COLO829 (cell line): ENCODE measurements at regions not wholly inside any gene's neighbourhood (a gene's known extent, or its start where the extent isn't known, plus 50 kb on each side); places are given as distances from the start of the nearest gene placed in this dataset.
"Not testable (repeated sequence)": the region's sequence is repeated elsewhere in the genome, so short reads cannot be mapped to it uniquely, and the experiment has no call there.

ENCODE experiments used
- DNase-seq: peaks from one replicate; pipeline ENCODE4 v3.0.0; 2012; ENCODE audit warnings: low spot score

DNA sequence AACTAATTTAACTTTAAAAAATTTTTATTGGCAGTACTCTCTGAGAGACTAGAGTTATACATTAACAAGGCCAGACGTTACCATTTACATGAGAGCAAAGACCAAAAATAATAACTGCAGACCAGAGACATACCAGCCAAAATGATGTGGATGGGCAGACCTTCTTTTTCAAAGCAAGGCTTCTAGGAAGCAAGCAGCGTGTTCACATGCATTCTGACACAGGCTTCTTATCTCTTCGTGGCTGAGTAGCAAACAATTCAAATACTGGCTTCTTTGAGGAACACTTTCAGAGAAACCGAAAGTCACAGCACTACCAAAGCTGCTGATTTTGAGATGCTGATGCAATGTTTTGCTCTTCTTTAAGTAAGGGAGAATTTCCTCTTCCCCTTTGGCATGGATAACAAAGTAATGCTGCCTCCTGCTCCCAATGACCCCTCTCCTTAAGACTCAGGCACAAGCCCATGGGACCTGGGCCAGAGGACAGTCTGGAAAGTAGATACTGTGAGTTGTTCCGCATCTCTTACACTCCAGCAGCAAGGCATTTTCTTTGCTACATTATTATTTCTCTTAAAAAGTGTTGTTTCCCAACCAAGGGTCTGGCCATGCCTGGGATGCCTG is 181.9 kb downstream of the MREG start:
- DNase-seq: no peak

- DNase-seq: no peak
These were observed 183.0 kb downstream of the MREG start for GRCh38 chr2:215830304-215830703.

GRCh38 chr2:215829261-215829660 is 184.1 kb downstream of the MREG start:
- no peak for DNase-seq

- peak; percentile 48 for DNase-seq
These were observed 184.7 kb downstream of the MREG start for GRCh38 chr2:215828528-215829184.

- DNase-seq: no peak
These were observed 186.4 kb downstream of the MREG start for GRCh38 chr2:215826838-215827441.

- no peak for DNase-seq
These were observed 187.0 kb downstream of the MREG start for GRCh38 chr2:215826376-215826775.

DNA sequence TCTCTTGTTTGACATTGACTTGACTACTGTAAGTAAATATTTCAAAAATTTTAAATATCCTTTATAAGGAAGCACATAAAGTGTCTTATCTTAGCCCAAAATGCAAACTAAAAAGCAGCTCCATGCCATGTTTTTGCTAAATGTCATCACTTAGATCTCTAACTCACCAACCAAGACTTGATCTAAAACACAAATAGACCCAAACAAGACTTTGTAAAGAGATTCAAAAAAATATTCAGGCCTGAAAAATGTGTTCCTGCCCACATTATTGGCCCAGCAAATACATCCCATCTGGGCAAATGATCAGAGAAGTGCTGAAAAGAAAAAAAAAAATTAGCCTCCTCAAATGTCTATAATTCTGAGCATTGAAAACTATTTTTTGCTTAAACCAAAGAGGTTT is 187.6 kb downstream of the MREG start:
- DNase-seq: no peak

DNA sequence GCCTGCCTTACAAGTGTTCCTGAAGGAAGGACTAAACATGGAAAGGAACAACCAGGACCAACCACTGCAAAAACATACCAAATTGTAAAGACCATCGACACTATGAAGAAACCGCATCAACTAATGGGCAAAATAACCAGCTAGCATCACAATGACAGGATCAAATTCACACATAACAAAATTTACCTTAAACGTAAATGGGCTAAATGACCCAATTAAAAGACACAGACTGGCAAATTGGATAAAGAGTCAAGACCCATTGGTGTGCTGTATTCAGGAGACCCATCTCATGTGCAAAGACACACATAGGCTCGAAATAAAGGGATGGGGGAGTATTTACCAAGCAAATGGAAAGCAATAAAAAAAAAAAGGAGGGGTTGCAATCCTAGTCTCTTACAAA is 192.1 kb downstream of the MREG start:
- not testable (repeated sequence) for DNase-seq

DNA sequence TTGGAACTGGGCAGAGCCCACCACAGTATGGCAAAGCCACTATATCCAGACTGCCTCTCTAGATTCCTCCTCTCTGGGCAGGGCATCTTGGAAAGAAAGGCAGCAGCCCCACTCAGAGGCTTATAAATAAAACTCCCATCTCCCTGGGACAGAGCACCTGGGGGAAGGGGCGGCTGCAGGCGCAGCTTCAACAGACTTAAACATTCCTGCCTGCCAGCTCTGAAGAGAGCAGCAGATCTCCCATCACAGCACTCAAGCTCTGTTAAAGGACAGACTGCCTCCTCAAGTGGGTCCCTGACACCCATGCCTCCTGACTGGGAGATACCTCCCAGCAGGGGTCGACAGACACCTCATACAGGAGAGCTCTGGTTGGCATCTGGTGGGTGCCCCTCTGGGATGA is 193.6 kb downstream of the MREG start:
- DNase-seq: not testable (repeated sequence)

DNA sequence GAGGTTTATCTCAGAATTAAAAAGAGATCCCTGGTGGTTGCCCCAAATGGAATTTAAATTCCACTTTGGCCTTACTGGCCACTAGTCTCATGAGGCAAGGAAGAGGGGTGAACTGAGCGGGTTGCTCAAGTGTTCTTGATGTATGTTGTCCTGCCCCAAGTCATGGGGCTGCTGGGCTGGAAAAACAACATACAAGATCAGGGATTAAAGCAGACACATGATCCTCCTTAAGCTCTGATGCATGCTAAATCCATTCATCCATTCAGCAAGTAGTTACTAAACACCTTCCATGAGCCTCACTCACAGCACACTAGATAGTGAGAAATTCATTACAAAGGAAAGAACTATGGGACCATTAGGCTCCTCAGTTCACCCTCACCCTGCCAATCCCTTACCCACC is 196.3 kb downstream of the MREG start:
- DNase-seq: no peak

GRCh38 chr2:215816424-215816823 is 196.9 kb downstream of the MREG start:
- no peak for DNase-seq

DNA sequence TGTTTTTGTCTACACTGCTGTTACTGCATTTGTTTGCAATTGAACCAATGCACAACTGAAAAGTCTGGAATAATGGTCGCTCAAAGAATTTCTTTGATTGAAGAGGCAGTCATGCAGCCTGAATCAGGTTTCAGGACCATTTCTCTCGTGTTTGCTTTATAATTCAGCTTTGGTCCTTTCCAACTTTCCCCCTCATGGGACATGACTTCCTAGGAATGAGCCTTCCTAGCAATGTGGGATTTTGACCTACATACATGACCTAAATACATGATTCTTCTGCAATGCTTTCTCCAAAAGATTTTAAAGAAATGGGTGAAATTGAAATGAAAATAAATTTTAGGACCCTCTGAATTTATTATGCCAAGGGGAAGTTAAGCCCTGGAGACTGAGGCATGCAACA is 197.4 kb downstream of the MREG start:
- no peak for DNase-seq

GRCh38 chr2:215812966-215813365 is 200.4 kb downstream of the MREG start:
- no peak for DNase-seq

- DNase-seq: no peak
These were observed 201.7 kb downstream of the MREG start for GRCh38 chr2:215811409-215812345.

GRCh38 chr2:215811003-215811402 is 202.3 kb downstream of the MREG start:
- DNase-seq: no peak

- no peak for DNase-seq
These were observed 204.4 kb downstream of the MREG start for GRCh38 chr2:215808996-215809395.

- no peak for DNase-seq
These were observed 205.2 kb downstream of the MREG start for GRCh38 chr2:215808194-215808593.

DNA sequence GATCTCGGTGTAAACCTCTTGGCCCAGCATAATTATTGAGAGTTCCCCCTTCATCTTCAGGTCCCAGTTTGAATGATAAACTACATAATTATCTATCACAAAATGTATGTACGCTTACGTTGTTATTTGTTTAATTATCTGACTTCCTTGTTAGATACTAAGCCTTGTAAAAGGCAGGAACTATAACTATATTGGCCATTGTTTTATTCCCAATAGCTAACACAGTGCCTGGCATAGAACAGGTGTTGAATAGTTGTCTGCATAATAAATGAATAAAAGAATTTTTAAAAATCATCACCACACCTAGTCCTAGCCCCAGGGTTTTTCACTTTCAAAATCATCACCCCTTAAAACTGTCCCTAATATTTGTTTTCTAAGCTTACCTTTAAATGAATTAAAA is 207.9 kb downstream of the MREG start:
- DNase-seq: no peak

- DNase-seq: no peak
These were observed 210.2 kb downstream of the MREG start for GRCh38 chr2:215803150-215803549.

DNA sequence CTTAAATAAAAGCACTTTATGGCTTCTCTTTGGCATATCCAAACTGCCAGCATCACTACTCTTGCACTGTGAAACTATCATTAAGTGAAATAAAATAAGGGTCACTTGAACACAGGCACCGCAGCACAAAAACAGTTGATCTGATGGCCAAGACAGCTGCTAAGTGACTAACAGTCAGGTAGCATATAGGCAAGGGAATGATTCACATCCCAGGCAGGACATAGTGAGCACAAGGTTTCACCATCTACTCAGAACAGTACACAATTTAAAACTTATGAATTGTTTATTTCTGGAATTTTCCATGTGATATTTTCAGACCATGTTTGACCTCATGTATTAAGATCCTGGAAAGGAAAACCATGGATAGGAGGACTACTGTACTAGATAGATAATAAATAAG is 214.2 kb downstream of the MREG start:
- DNase-seq: no peak

- no peak for DNase-seq
These were observed 215.7 kb downstream of the MREG start for GRCh38 chr2:215797676-215798075.

DNA sequence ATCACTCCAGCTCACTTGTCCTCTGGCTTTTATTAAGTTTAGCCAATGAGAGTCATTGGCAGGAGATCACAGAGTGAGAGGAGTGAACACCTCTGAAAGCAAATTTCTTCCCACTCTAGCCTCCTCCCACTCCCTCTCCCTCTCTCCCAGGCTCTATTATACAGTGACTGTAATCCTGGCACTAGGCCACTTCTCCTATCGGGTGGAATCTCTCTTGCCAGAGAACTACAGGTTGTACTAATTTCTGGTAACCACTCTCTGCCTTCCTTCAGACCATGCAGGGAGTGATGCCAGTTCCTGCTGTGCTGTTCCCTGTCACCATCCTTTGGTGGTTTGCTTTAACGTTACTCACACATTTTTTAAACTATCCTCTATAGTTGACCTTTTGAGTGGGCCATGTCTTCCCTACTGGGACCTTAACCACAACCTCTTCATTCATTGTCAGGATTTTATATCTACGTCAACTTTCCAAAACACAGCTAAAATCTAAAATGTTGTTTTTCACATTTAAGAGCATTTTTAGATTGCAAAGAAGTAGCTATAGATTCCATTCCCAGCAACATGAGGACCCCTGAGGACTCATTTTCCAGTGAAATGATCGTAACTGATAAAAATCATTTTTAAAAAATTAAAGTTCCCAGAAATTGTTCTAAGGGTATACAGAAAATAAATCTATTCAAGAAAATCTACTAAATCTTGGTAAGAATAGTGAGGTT is 217.1 kb downstream of the MREG start:
- DNase-seq: no peak
